Fibroblast of peridontal ligament (primary cell): ENCODE measurements at regions not wholly inside any gene's neighbourhood (a gene's known extent, or its start where the extent isn't known, plus 50 kb on each side); places are given as distances from the start of the nearest gene placed in this dataset.

Source experiments
- DNase-seq: peaks from one replicate; pipeline ENCODE4 v3.0.0-alpha.2; 2010; ENCODE audit errors: extremely low read depth

DNA sequence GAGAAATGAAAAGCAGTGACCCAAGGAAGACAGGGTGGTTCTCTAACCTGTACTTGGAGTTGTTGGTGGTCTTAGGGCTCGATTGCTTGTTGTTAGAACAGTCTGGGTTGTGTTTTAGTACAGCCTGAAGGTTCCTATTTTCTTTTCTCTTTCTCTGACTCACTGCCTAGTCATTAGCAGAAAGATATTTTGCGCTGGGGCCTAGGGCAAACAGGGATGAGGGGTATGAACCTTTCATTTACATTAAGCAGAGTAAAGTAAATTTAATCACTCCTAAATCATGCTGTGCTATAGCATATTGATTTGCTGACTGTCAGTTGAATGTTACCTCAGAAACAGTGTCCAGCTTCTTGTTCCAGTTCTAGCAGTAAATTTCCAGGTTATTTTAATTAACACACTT is 197.2 kb downstream of the RWDD3 start:
- no peak for DNase-seq

DNA sequence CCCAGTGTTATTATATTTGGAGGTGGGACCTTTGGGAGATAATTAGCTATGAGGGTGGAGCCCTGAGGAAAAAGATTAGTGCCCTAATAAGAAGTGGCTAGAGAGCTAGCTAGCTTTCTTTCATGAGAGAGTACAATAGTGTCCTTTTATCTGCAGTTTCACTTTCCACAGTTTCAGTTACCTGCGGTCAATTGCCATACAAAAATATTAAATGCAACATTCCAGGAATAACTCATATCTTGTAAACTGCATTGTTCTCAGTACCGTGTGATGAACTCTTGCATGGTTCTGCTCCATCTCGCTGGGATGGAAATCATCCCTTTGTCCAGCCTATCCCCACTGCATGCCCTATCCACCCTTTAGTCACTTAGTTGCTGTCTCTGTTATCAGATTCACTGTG is 201.6 kb downstream of the RWDD3 start:
- DNase-seq = no peak

DNA sequence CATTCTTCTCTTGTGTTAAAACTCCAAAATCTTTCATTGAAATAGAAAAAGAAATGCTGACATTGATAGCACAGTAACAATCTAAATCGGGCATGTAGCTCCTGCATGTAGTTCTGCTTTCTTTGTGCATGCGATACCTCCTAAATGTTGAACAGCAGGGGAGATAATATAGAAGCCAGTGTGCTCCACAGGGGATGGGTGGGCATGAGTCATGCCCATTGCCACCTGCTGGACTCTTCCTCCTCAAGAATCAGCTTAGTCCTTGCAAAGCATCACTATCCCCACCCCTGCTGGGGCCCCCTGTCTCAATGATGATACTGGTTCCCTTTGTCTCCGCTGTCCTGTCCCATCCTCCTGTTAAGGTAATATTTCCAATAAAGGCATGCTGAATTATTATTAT is 203.0 kb downstream of the RWDD3 start:
- no peak for DNase-seq

DNA sequence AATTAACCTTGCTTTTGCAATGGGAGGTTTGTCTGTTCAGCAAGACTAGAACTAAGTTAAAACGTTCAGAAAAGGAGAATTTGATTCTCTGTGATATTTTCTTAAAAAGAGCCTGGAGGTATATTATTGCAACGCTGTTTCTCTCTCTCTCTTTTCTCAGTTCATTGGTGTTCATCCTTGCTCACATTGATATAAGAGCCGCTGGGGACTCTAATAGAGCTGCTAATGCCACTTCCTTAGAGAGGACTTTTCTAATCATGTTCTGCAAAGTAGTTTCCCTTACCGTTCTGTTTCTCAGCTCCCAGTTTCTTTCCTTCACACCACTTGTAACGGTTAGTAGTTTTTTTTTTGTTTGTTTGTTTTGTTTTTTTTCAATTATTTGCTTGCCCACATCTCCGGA is 203.8 kb downstream of the RWDD3 start:
- no peak for DNase-seq

DNA sequence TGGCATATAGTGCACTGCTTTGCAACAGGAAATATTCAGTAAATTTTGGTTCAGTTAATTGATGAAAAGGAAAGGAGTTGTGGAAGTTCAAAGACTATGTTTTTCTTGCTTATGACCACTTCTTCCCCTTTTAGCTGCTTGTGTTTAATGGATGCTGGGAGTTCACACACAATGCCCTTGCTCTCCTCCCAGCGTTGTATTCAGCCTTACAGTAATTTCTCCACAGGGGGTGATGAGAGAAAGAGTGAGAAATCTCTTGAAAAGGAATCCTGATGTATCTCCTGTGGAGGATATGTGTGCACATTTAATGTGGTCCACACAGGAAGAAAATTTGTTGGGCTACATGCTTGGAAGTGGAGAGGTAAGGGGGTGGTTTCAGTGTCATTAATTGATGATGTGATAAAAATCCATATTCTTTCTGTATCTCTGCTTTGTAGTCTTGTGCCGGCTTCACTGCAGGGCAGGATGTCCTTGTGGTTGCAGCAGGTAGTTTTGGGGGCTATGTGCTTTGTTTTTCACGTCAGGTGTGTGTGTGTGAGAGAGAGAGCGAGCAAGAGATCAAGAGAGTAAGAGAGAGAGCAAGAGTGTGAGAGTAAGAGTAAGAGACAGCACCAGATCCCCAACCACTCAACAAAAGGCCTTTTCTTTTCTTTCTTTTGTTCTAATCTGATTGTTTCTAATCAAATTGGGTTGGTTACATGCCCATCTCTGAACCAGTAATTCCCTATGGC is 204.4 kb downstream of the RWDD3 start:
- no peak for DNase-seq

DNA sequence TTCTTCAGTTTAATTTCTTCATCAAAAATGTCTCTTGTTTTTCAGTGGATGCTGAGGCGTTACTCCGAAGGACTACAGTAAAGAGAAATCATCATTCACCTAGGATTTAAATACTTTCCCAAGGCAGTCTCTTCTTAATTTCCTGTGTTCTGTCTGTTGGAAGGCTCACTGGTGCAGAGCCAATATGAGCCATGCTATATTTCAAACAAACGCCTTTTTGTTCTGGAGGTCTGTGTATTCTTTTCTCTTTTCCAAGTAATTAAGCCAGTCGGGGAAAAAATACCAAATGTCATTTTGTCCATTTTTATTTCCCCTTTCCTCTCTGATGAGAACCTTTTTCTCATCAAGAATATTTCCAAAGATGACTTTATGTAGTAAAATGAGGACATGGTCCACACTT is 206.5 kb downstream of the RWDD3 start:
- no peak for DNase-seq

DNA sequence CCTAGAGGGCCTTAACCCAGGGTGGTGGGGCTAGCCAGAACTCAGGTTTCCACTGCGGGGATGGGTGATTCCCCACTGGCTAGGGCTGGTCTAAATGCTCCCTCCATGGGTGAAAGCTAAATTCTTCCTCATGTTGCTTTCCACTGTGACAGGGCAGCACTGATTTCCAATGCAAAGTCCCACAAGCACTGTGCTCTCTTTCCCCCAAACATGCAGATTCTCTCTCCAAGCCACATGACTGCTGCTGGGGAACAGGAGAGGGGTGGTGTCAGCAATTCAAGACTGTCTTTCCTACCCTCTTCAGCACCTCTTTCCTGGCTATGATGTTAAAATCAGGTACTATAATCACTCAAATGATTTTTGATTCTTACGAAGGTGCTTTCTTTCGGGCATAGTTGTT is 215.5 kb downstream of the RWDD3 start:
- no peak for DNase-seq

DNA sequence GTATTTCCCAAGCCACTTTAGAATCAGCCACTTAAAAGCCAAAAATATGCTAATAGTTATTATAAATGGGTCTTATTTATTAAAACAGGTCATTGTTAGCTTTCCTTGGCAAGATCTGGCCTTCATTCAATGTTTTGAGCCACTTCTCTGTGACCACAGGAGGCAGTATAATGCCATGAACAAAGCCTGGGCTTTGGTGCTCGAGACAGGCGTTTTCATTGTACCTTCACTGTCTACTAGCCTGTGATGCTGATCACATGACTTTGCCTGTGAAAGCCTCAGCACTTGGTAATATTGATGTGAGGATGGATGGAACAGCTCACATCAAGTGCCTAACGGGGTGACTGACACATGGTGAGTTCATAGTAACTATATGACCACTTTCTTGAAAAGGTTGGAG is 217.0 kb downstream of the RWDD3 start:
- DNase-seq = no peak

DNA sequence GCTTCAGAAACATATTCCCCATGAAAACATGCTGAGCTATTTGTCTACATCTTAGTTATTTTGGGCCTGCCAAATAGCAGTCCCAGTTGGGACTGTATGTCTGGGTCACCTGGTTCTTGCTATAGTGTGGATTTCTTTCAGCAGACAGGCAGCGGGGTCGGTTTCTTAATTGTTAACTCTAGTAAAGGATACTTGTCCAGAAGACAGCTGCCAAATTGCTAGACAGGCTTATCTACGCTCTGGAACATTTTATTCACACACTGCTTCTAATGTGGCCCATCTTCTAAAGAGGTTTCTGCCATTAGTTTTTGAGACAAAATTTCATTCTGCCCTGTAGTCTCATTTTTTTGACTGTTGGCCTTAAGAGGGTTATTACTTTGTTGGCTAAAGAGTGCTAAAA is 217.9 kb downstream of the RWDD3 start:
- DNase-seq = no peak

DNA sequence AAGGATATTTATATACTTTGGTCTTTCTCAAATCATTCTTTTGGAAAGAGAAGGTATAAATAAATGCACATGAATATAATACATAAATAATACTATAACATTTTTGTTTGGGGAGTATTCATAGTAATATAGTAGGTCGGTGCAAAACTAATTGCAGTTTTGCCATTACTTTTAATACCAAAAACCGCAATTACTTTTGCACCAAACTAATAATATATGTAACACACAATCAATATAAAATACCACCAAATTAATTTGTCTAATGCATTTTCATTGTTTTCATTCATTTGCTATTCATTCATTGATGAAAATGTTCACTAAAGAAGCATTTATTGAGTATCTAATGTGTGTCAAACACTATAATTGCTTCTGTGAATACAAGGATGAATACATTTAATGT is 219.0 kb downstream of the RWDD3 start:
- no peak for DNase-seq

DNA sequence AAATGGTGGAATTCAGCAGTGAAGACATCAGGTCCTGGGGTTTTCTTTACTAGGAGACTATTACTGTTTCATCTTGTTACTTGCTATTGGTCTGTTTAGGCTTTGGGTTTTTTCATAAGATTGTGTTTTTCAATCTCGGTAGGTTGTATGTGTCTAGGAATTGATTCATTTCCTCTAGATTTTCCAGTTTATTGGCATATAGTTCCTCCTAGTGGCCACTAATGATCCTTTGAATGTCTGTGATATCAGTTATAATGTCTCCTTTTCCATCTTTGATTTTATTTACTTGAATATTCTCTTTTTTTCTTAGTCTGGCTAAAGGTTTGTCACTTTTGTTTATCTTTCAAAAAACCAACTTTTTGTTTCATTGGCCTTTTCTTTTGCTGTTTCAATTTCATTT is 233.0 kb downstream of the RWDD3 start:
- DNase-seq = no peak

DNA sequence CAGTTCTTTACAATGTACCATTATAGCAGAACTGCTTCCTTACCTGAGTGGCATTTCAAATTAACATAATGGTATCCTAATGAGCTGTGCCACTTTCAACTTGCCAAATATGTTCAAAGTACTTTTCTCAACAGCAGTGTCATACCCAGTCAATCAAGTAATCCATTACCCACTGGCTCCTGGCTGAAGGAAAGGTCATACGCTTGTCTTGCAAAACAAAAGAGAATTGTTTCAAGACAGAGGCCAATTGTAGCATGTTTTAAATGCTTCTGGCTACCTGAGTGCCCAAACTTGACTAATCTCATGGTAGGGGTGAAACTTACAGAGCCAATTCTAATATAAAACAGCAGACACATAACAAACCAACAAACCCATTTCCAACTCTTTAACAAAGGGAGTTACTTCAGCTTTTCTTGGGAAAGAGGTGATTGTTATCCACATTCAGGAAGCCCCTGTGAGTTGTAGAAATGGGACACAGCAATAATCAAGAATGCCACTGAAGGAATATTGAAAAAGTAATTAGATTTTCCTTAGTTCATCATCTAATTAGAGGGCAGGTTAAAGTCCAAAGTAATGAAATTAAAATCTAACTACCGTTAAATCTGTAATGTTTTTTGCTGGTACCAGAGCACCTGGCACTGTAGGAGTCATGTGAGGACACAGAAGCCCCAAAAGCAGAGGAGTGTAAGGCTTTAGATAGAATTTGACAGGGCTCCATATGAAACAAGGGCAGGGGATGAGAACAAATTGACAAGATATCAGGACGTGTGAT is 241.9 kb downstream of the RWDD3 start:
- no peak for DNase-seq

DNA sequence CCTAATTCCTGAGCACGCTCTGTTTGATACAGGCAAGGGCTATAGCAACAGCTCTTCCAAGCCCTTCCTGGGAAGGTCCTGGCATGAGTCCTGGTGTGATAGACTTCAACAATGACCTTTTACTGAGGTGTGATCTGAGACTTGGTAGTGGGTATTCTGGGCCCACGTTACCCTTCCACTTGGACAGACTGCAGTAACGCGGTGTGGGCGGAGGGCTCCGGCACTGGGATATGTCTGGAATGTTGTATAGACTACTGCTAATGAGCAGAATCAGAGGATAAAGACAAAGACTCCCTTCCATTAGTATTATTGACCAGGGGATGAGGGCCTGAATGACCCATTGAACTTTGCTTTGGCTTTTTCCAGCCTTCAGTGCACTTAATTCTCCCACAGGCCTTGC is 262.3 kb downstream of the RWDD3 start:
- DNase-seq = no peak

DNA sequence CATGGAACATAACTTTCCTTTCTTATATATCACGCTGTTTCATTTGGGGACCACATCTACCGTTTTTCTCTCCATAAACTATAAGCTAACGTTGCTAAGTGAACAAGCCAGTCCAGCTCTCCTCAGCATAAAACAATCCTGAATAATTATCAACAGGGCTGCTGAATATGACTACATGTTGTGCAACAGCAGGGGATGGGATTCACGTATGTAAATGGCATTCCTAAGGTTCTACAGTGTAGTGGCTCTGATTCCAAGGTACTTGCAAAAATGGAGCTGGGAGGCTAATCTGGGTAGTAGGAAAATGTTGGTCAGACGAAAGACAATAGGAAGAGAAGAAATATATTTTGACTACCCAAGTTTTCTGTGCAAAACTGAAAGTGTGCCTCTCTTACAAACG is 262.8 kb downstream of the RWDD3 start:
- no peak for DNase-seq

DNA sequence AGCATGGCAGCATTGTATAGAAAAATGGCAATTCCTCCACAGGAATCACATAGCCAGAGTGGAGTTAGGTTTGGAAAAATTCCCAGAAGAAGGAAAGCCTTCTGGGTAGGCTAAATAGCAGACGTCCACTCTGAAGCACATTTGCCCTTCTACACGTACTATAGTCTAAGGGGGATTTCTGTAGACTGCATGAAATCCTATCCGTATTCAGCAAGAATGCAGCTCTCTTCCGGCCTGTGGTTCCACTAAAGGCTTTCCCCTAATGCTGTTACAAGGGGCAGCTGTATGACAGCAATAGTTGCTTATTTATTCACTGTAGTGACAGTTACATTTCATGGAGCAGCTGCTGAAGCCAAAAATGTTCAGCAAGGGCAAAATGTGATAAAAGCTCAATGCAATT is 263.6 kb downstream of the RWDD3 start:
- DNase-seq = no peak

DNA sequence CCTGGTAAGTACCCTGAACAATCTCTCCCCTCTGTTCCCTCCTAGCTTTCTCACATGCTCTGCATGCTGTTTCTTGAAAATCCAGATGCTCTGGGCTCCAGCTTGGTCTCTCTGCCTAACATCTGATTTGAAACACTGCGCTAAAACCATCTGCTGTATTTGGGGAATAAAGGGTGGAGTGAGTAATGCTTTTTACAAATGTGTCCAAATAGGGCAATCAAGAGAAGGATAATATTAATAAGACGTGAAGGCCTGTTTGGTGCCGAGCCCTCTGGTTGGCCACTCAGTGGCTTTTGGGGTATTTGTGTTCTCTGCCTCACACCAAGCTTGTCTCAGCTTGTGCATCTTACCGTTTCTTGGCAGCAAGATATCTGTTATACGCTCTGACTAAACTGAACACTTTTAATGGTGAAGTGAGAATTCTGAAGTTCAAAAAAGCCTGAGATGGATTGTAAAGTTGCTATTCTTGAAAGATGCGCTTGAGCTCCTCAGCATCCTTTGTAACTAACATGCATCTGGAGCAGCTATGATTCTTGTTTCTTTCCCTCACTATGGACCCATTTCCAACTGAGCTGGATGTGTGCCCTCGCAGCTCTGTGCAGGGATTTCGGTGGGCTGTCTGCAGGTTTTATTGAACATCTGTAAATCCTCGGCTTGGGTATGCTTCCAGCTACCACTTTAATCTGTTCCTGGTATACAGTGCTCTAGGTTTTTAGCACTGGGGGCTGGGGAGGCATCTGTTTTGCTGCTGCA is 269.4 kb downstream of the RWDD3 start:
- no peak for DNase-seq

DNA sequence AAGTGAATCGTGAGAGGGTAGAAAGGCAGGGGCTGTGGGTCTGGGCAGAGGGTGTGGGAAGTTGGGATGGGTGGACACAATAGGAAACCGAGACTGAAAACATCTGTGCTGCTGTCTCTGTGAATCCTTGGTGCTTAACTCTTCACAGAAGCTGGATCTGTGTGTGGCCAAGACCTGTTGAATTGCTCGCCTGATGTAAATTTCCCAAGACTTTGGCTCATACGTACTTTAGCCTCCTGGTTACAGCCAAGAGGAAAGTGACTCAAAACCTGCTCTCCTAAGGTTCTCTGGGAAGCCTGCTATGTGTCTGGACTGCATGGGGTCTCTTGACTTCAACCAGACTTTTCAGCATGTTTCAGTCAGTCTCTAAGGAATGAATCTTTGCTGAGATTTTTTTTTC is 270.3 kb downstream of the RWDD3 start:
- DNase-seq = no peak

DNA sequence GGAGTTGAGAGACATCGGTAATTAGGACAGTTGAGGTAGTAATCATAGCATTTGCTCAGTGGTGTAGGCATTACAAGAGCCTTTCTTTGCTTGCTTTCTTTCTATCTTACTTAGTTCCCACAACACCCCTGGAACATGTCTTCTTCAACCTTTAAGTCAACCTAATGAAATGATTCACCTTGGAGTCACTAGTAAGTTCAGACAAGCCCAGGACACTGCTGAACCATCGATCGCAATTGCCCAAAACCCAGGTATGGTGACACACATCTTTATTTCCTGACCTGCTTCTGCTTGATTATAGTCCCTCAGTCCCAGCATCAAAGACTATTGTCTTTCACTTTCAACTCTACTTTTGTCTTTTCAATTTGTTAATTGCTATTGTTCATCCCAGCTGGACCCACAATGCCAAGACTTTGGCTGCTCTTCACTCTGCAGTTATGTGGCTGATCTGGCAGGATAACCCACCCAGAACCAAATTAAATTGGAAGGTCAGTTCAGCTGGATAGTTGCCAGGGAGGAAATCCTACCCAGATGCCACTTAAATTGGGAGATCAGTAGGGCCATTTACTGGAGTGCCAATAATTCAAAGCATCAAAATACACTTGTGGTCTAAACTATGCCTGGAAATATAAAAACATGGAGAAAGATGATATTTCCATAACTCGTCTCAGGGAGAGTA is 272.9 kb downstream of the RWDD3 start:
- DNase-seq = no peak

DNA sequence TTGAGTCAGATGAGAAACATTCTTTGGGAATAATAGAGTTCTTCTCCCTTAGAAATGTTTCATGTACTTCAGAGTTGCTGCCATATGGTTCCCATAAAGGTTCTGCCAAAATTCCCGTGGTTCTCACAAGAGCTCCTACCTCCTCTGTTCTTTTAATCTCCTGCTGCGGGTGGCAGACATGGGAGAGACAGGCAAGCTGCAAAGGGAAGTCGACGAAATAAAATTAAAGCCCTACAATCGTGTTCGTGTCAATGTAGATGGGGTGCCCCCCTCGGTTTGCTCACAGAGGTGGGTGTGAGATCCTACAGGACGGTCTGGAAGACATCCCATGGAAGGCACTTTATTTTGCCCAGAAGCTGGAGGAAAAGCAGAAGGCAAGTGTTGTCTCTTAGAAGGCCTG is 276.0 kb downstream of the RWDD3 start:
- no peak for DNase-seq

DNA sequence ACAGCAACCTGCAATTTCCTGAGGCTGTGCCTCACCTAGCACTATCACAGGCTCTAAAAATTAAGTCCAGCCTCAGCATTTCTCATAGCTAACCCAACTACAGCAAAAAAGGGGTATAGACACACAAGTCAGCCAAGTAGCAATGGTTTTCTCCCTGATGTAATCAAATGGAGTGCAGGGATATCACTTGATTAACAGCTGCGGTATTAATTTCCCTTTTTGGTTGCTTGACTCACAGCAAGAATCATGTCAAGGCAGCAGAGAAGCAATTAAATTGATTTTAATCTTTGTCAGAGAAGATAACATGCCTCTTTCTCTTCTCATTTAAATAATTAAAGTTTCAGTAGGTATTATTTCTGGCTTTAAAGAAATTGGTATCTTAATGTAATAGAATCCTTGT is 278.9 kb downstream of the RWDD3 start:
- DNase-seq = no peak

DNA sequence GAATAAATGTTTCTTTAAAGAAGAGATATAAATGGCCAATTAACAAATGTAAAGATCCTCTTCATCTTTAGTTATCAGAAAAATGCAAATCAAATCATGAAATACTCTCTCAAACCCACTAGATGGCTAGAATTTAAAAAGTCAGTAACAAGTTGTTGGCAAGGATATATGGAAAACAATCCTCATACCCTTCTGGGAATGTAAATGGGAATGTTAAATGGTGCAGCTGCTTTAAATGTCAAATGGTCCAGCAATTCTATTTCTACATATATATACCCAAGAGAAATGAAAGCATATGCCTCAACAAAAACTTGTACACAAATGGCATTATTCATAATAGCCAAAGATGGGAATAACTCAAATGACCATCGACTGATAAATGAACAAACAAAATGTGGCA is 283.5 kb downstream of the RWDD3 start:
- DNase-seq = no peak

DNA sequence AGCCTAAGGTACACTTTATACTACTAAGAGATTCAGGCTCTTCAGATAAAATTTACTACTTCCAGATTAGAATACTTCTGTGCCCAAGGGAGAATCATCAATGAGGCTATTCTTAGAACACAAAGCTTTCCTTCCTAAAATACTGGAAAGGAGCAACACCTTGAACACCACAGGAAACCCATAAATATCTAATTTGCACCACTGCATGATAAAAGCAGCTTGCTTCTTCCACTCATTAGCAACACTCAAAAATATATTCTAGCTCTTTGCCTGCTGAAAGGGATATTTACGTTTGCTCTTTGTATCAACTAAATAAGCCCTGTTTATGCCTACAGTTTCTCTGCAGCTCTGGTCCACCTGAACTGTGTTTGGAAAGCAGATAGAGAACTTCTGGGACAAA is 284.3 kb downstream of the RWDD3 start:
- DNase-seq = no peak
